HepG2 (cell line): ENCODE measurements at regions not wholly inside any gene's neighbourhood (a gene's known extent, or its start where the extent isn't known, plus 50 kb on each side); places are given as distances from the start of the nearest gene placed in this dataset.

ENCODE experiments used
- ATAC-seq: fragments of 200-7000 bp; cut with Tn5 transposase; 3 replicates; pipeline ENCODE4 v1.9.1; 2020; ENCODE audit warnings: mild to moderate bottlenecking, moderate library complexity
- BruUV-seq: library from RNA; stranded (reverse); fragments of 400-500 nt; replicated peaks from 2 replicates; lab custom pipeline; 2021; lab: Mats Ljungman, UMichigan
- CTCF ChIA-PET: fragments of 300-600 bp; formaldehyde crosslinking; extraction: SDS; loops from one replicate; lab custom pipeline; 2021; ENCODE audit warnings: low total read pairs, inconsistent platforms, low intra/inter-chr PET ratio; lab: Yijun Ruan, JAX
- POLR2A ChIA-PET: fragments of 350-600 bp; sonication (Branson Sonifier 250); formaldehyde crosslinking; loops from one replicate; lab custom pipeline; 2020; ENCODE audit warnings: antibody characterized with exemption, inconsistent platforms; lab: Yijun Ruan, JAX
- DNase-seq: peaks from one replicate; pipeline ENCODE4 v3.0.0-alpha.2; 2015; ENCODE audit warnings: low spot score
- FAIRE-seq: peaks from 3 replicates; lab custom pipeline; 2011; peaks lifted over from hg19 to GRCh38; lab: Jason Lieb, UNC
- H2AFZ ChIP-seq: one replicate; pipeline ENCODE4 v1.6.1; 2011; ENCODE audit warnings: low read length, inconsistent platforms
- H3K27ac ChIP-seq: fragments of 300-600 bp; 3 replicates; pipeline ENCODE4 v1.8.0; 2011; ENCODE audit warnings: mixed run types, mild to moderate bottlenecking, mixed read lengths, low read length, inconsistent platforms; ENCODE audit not compliant: insufficient read depth; ENCODE audit errors: extremely low read length
- H3K27me3 ChIP-seq, 2 experiments: fragments of 200-600 bp in 1 of 2; 2 replicates in 1 of 2; 3 replicates in 1 of 2; pipeline versions ENCODE4 v1.6.0 to v1.8.0; 2011; ENCODE audit warnings: low read length in 2 of 2, mild to moderate bottlenecking in 2 of 2, moderate library complexity in 2 of 2, inconsistent platforms in 1 of 2; ENCODE audit not compliant: insufficient read depth in 2 of 2, control insufficient read depth in 1 of 2
- H3K36me3 ChIP-seq, 2 experiments: fragments of 200-600 bp in 1 of 2; replicated peaks in 1 of 2; 2 replicates in 1 of 2; 3 replicates in 1 of 2; pipeline versions ENCODE4 v1.5.1 to v1.8.0; 2011; ENCODE audit warnings: low read length in 2 of 2, inconsistent platforms in 1 of 2; ENCODE audit not compliant: insufficient read depth in 2 of 2, control insufficient read depth in 1 of 2
- H3K4me1 ChIP-seq: 2 replicates; pipeline ENCODE4 v1.5.1; 2012; ENCODE audit warnings: low read length, inconsistent platforms; ENCODE audit not compliant: insufficient read depth
- H3K4me2 ChIP-seq: 2 replicates; pipeline ENCODE4 v1.6.0; 2011; ENCODE audit warnings: low read depth, low read length, inconsistent platforms
- H3K4me3 ChIP-seq, 3 experiments: fragments of 200-600 bp in 1 of 3; sonication (generic), shearing (Covaris generic) in 1 of 3; replicated peaks in 1 of 3; 2 replicates each; pipeline ENCODE4 v1.5.1; 2011 to 2016; ENCODE audit warnings: low read length in 3 of 3, inconsistent platforms in 2 of 3, low read depth in 2 of 3, mild to moderate bottlenecking in 2 of 3, control low read depth in 1 of 3, mixed read lengths in 1 of 3; ENCODE audit not compliant: insufficient read depth in 1 of 3
- H3K79me2 ChIP-seq: one replicate; pipeline ENCODE4 v1.6.1; 2011; ENCODE audit warnings: low read length, inconsistent platforms; ENCODE audit not compliant: insufficient read depth
- H3K9ac ChIP-seq: 2 replicates; pipeline ENCODE4 v1.6.0; 2011; ENCODE audit warnings: mild to moderate bottlenecking, low read depth, low read length, inconsistent platforms; ENCODE audit not compliant: insufficient read depth
- H3K9me3 ChIP-seq: 2 replicates; pipeline ENCODE4 v1.5.1; 2012; ENCODE audit warnings: mild to moderate bottlenecking, low read length
- H4K20me1 ChIP-seq: 2 replicates; pipeline ENCODE4 v1.6.0; 2011; ENCODE audit warnings: inconsistent platforms, mild to moderate bottlenecking, low read length, moderate library complexity; ENCODE audit not compliant: insufficient read depth
- FOXP4 ChIP-seq: sonication (generic); formaldehyde crosslinking; IDR thresholded peaks from 2 replicates; pipeline ENCODE4 v1.4.0; 2020; ENCODE audit warnings: missing genetic modification reagents
- HIVEP1 ChIP-seq: sonication (generic); formaldehyde crosslinking; IDR thresholded peaks from 2 replicates; pipeline ENCODE4 v1.4.0; 2020; ENCODE audit warnings: mild to moderate bottlenecking, missing genetic modification reagents
- HNRNPH1 ChIP-seq: fragments of 200-400 bp; formaldehyde crosslinking; optimal IDR thresholded peaks from 2 replicates; pipeline ENCODE3; 2017; ENCODE audit warnings: mild to moderate bottlenecking, low read depth, low read length
- HOXA9 ChIP-seq: sonication (generic); formaldehyde crosslinking; IDR thresholded peaks from 2 replicates; pipeline ENCODE4 v1.8.1; 2022; ENCODE audit warnings: missing genetic modification reagents, mild to moderate bottlenecking, moderate library complexity, borderline replicate concordance
- IRX3 ChIP-seq: sonication (generic); formaldehyde crosslinking; IDR thresholded peaks from 2 replicates; pipeline ENCODE4 v1.8.1; 2023; ENCODE audit warnings: mild to moderate bottlenecking, low read depth, missing genetic modification reagents, borderline replicate concordance
- KLF13 ChIP-seq: sonication (generic); formaldehyde crosslinking; IDR thresholded peaks from 2 replicates; pipeline ENCODE4 v1.4.0; 2020; ENCODE audit warnings: mild to moderate bottlenecking, missing genetic modification reagents
- NFE2L2 ChIP-seq: fragments of 150-350 bp; IDR thresholded peaks from 2 replicates; pipeline ENCODE4 v1.6.1; 2014; ENCODE audit warnings: low read length
- POGZ ChIP-seq: sonication (generic); formaldehyde crosslinking; IDR thresholded peaks from 2 replicates; pipeline ENCODE4 v1.4.0; 2020; ENCODE audit warnings: mild to moderate bottlenecking, missing genetic modification reagents
- RXRB ChIP-seq: IDR thresholded peaks from 2 replicates; pipeline ENCODE4 v1.6.1; 2016; ENCODE audit warnings: borderline replicate concordance, missing genetic modification reagents, missing compliant biosample characterization
- SIN3B ChIP-seq: fragments of 150-350 bp; IDR thresholded peaks from 2 replicates; pipeline ENCODE4 v1.6.1; 2014; ENCODE audit warnings: low read length
- TCF7 ChIP-seq: sonication (generic); IDR thresholded peaks from 2 replicates; pipeline ENCODE4 v1.6.1; 2016; ENCODE audit warnings: antibody characterized with exemption, low read depth
- TGIF2 ChIP-seq: IDR thresholded peaks from 2 replicates; pipeline ENCODE4 v1.6.1; 2016; ENCODE audit warnings: control low read depth, missing compliant biosample characterization
- THYN1 ChIP-seq: sonication (generic); formaldehyde crosslinking; IDR thresholded peaks from 2 replicates; pipeline ENCODE4 v1.8.1; 2023; ENCODE audit warnings: low read depth, mild to moderate bottlenecking, moderate library complexity, missing genetic modification reagents, borderline replicate concordance
- TSC22D2 ChIP-seq: sonication (generic); formaldehyde crosslinking; IDR thresholded peaks from 2 replicates; pipeline ENCODE4 v1.5.1; 2020; ENCODE audit warnings: missing genetic modification reagents, mild to moderate bottlenecking, borderline replicate concordance
- ZBTB4 ChIP-seq: sonication (generic); formaldehyde crosslinking; IDR thresholded peaks from 2 replicates; pipeline ENCODE4 v1.4.0; 2020; ENCODE audit warnings: missing genetic modification reagents, mild to moderate bottlenecking, borderline replicate concordance
- ZMAT3 ChIP-seq: sonication (generic); formaldehyde crosslinking; conservative IDR thresholded peaks from 2 replicates; pipeline ENCODE4 v1.7.0; 2021; ENCODE audit warnings: missing genetic modification reagents
- ZNF20 ChIP-seq: sonication (generic); formaldehyde crosslinking; IDR thresholded peaks from 2 replicates; pipeline ENCODE4 v1.4.0; 2020; ENCODE audit warnings: mild to moderate bottlenecking, moderate library complexity, missing genetic modification reagents
- ZNF256 ChIP-seq: sonication (generic); formaldehyde crosslinking; conservative IDR thresholded peaks from 2 replicates; pipeline ENCODE4 v1.4.0; 2020; ENCODE audit warnings: missing genetic modification reagents
- ZNF432 ChIP-seq: sonication (generic); formaldehyde crosslinking; IDR thresholded peaks from 2 replicates; pipeline ENCODE4 v1.5.0; 2020; ENCODE audit warnings: missing genetic modification reagents, mild to moderate bottlenecking, borderline replicate concordance
- ZNF784 ChIP-seq: sonication (generic); formaldehyde crosslinking; IDR thresholded peaks from 2 replicates; pipeline ENCODE4 v1.5.1; 2020; ENCODE audit warnings: missing genetic modification reagents, mild to moderate bottlenecking, borderline replicate concordance
- WGBS: methylation state at CpG from one replicate; pipeline ENCODE4 v1.1.6; 2017; ENCODE audit warnings: low lambda C conversion rate; 5-methylcytosine and 5-hydroxymethylcytosine counted together
- in situ Hi-C: cut with HindIII; loops from 2 replicates; pipeline ENCODE4 v1.10.0; 2017; ENCODE audit warnings: low pct_unique_long_range_greater_than_20kb; ENCODE audit not compliant: extremely low pct_ligation_motif_present
- intact Hi-C: fragments of 100-400 bp; cut with micrococcal nuclease; formaldehyde crosslinking; loops from one replicate; pipeline ENCODE4 v1.10.0; 2022; ENCODE audit not compliant: unreplicated experiment

GRCh38 chr14:71418532-71419245, 511.4 kb downstream of the PCNX1 start:
- H3K36me3 ChIP-seq, result 0 out of 5 replicates have a peak, but pooled peaks cover 0 to 4% of the 10 kb centered on the region in 2 experiments
- no peak overlapping the region for H3K9ac ChIP-seq
- no peak overlapping the region for H3K27ac ChIP-seq
- H3K27me3 ChIP-seq, result no peaks in the 10 kb centered on the region
- ATAC-seq, result no peak
- in situ Hi-C loops (no loop called here), intact Hi-C loops (no loop called here)
- no peaks in the 10 kb centered on the region for H3K9me3 ChIP-seq
- WGBS, result 92% methylated on average over 10 of the region's 10 CpGs
- ChIA-PET POLR2A (no interaction called here), CTCF (no interaction called here)
- no peaks in the 10 kb centered on the region for H3K79me2 ChIP-seq
- no peaks in the 10 kb centered on the region for H4K20me1 ChIP-seq
- H3K4me3 ChIP-seq, result no peak overlapping the region
- DNase-seq, result no peak
- no peak overlapping the region for H2AFZ ChIP-seq
- no peak overlapping the region for H3K4me2 ChIP-seq
- BruUV-seq, result no TSS peak
- H3K4me1 ChIP-seq, result no peaks in the 10 kb centered on the region
- no peak for FAIRE-seq
- TF ChIP-seq HNRNPH1 (no peak), NFE2L2 (no peak), FOXP4 (no peak), TCF7 (no peak), RXRB (no peak), ZNF432 (no peak), THYN1 (CRISPR knock-in tag) (no peak), ZNF256 (no peak), ZBTB4 (CRISPR knock-in tag) (no peak), POGZ (no peak), TSC22D2 (no peak), TGIF2 (CRISPR knock-in tag) (no peak), HOXA9 (no peak), ZMAT3 (CRISPR knock-in tag) (no peak), IRX3 (CRISPR knock-in tag) (no peak), ZNF20 (no peak), KLF13 (CRISPR knock-in tag) (no peak), HIVEP1 (CRISPR knock-in tag) (no peak), ZNF784 (CRISPR knock-in tag) (no peak), SIN3B (no peak)
